ENCODE measurements at regions not wholly inside any gene's neighbourhood (a gene's known extent, or its start where the extent isn't known, plus 50 kb on each side); places are given as distances from the start of the nearest gene placed in this dataset.

GRCh38 chrX:4831574-4831973 is 1118.1 kb upstream of the PRKX start:
- no peaks in the 10 kb centered on the region for H3K27me3 ChIP-seq (ENCODE audit: control insufficient read depth in 2 of 2, insufficient read depth in 2 of 2, low read length in 2 of 2)
- ChIA-PET CTCF (no interaction called here), POLR2A (no interaction called here)
- intact Hi-C loops (cut with micrococcal nuclease) = no loop called here
- DNase-seq (ENCODE audit: low read depth, low spot score) = no peak
- H3K4me3 ChIP-seq (replicated peaks in 1 of 3; ENCODE audit: insufficient read depth in 1 of 3, low read depth in 1 of 3, low read length in 3 of 3) = no peak overlapping the region
- no peaks in the 10 kb centered on the region for H3K9me1 ChIP-seq (replicated peaks; ENCODE audit: control insufficient read depth, extremely low read depth, insufficient read depth, low read length)
- no peak overlapping the region for H3K4me2 ChIP-seq (ENCODE audit: insufficient read depth, low read length)
- H3K79me2 ChIP-seq (ENCODE audit: control insufficient read depth, insufficient read depth, low read length) = no peaks in the 10 kb centered on the region
- dilution Hi-C loops (cut with MboI; ENCODE audit: extremely low pct_ligation_motif_present, low sequenced_read_pairs) = no loop called here
- H3K36me3 ChIP-seq (ENCODE audit: control insufficient read depth in 2 of 2, extremely low read depth in 1 of 2, insufficient read depth in 2 of 2, low read length in 2 of 2) = no peaks in the 10 kb centered on the region
- BruUV-seq (replicated peaks) = no TSS peak
- H3K27ac ChIP-seq (ENCODE audit: insufficient read depth, low read depth, low read length) = no peak overlapping the region
- no peak overlapping the region for H3K9ac ChIP-seq (replicated peaks; ENCODE audit: extremely low read depth, insufficient read depth, low read length)
- no peaks in the 10 kb centered on the region for H3K9me3 ChIP-seq (replicated peaks; ENCODE audit: control insufficient read depth, insufficient read depth, low read length)
- H3K4me1 ChIP-seq (ENCODE audit: control insufficient read depth, extremely low read depth, insufficient read depth, low read length) = no peaks in the 10 kb centered on the region
- no peaks in the 10 kb centered on the region for H4K20me1 ChIP-seq (replicated peaks; ENCODE audit: control insufficient read depth, extremely low read depth, insufficient read depth, low read length)
- no peak overlapping the region for H2AFZ ChIP-seq (ENCODE audit: low read depth, low read length)
- TF ChIP-seq MYC (IDR thresholded peaks at IDR 0.05; ENCODE audit: low read depth, low read length) (no peak), JUN (IDR thresholded peaks at IDR 0.05; ENCODE audit: borderline replicate concordance, insufficient read depth, insufficient read length, low read depth) (no peak), GATA2 (IDR thresholded peaks at IDR 0.05; ENCODE audit: insufficient read depth, insufficient read length, low read depth, low read length) (no peak)
- TF ChIP-seq, protein P1, sequence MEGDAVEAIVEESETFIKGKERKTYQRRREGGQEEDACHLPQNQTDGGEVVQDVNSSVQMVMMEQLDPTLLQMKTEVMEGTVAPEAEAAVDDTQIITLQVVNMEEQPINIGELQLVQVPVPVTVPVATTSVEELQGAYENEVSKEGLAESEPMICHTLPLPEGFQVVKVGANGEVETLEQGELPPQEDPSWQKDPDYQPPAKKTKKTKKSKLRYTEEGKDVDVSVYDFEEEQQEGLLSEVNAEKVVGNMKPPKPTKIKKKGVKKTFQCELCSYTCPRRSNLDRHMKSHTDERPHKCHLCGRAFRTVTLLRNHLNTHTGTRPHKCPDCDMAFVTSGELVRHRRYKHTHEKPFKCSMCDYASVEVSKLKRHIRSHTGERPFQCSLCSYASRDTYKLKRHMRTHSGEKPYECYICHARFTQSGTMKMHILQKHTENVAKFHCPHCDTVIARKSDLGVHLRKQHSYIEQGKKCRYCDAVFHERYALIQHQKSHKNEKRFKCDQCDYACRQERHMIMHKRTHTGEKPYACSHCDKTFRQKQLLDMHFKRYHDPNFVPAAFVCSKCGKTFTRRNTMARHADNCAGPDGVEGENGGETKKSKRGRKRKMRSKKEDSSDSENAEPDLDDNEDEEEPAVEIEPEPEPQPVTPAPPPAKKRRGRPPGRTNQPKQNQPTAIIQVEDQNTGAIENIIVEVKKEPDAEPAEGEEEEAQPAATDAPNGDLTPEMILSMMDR (IDR thresholded peaks at IDR 0.05; ENCODE audit: extremely low read depth in 1 of 2, insufficient read depth in 1 of 2, low read depth in 1 of 2, low read length in 2 of 2) = no peak
- TF ChIP-seq, protein P2, sequence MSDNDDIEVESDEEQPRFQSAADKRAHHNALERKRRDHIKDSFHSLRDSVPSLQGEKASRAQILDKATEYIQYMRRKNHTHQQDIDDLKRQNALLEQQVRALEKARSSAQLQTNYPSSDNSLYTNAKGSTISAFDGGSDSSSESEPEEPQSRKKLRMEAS (IDR thresholded peaks at IDR 0.05; ENCODE audit: insufficient read depth, insufficient read length) = no peak
- no peak for FAIRE-seq

GRCh38 chrX:4830880-4831557 is 1117.6 kb upstream of the PRKX start:
- no peak for TF ChIP-seq MYC (IDR thresholded peaks at IDR 0.05; ENCODE audit: low read depth, low read length)
- TF ChIP-seq, protein P1 (IDR thresholded peaks at IDR 0.05; ENCODE audit: extremely low read depth in 1 of 2, insufficient read depth in 1 of 2, low read depth in 1 of 2, low read length in 2 of 2) = no peak
- no peak for TF ChIP-seq FOS (IDR thresholded peaks at IDR 0.05; ENCODE audit: borderline replicate concordance, insufficient read depth, low read length)
- no peak for TF ChIP-seq EZH2 (IDR thresholded peaks at IDR 0.05; ENCODE audit: borderline replicate concordance, low read depth, low read length, severe bottlenecking)
- TF ChIP-seq POLR2A (IDR thresholded peaks at IDR 0.05; ENCODE audit: low read depth, low read length) = no peak
- TF ChIP-seq, protein P2 (IDR thresholded peaks at IDR 0.05; ENCODE audit: insufficient read depth, insufficient read length) = no peak
- no peak for TF ChIP-seq GATA2 (IDR thresholded peaks at IDR 0.05; ENCODE audit: insufficient read depth, insufficient read length, low read depth, low read length)
- no peak for TF ChIP-seq JUN (IDR thresholded peaks at IDR 0.05; ENCODE audit: borderline replicate concordance, insufficient read depth, insufficient read length, low read depth)
- Histone ChIP-seq H3K27ac (ENCODE audit: insufficient read depth, low read depth, low read length) (no peak overlapping the region), H2AFZ (ENCODE audit: low read depth, low read length) (no peak overlapping the region), H4K20me1 (replicated peaks; ENCODE audit: control insufficient read depth, extremely low read depth, insufficient read depth, low read length) (no peaks in the 10 kb centered on the region), H3K9ac (replicated peaks; ENCODE audit: extremely low read depth, insufficient read depth, low read length) (no peak overlapping the region), H3K9me3 (replicated peaks; ENCODE audit: control insufficient read depth, insufficient read depth, low read length) (no peaks in the 10 kb centered on the region), H3K36me3 (ENCODE audit: control insufficient read depth in 2 of 2, extremely low read depth in 1 of 2, insufficient read depth in 2 of 2, low read length in 2 of 2) (no peaks in the 10 kb centered on the region), H3K27me3 (ENCODE audit: control insufficient read depth in 2 of 2, insufficient read depth in 2 of 2, low read length in 2 of 2) (no peaks in the 10 kb centered on the region), H3K79me2 (ENCODE audit: control insufficient read depth, insufficient read depth, low read length) (no peaks in the 10 kb centered on the region), H3K4me3 (replicated peaks in 1 of 3; ENCODE audit: insufficient read depth in 1 of 3, low read depth in 1 of 3, low read length in 3 of 3) (no peak overlapping the region), H3K4me1 (ENCODE audit: control insufficient read depth, extremely low read depth, insufficient read depth, low read length) (no peaks in the 10 kb centered on the region), H3K9me1 (replicated peaks; ENCODE audit: control insufficient read depth, extremely low read depth, insufficient read depth, low read length) (no peaks in the 10 kb centered on the region), H3K4me2 (ENCODE audit: insufficient read depth, low read length) (no peak overlapping the region)
- FAIRE-seq (no peak), DNase-seq (ENCODE audit: low read depth, low spot score) (no peak)
- dilution Hi-C loops (cut with MboI; ENCODE audit: extremely low pct_ligation_motif_present, low sequenced_read_pairs) (no loop called here), intact Hi-C loops (cut with micrococcal nuclease) (no loop called here)
- no TSS peak for BruUV-seq (replicated peaks)
- POLR2A ChIA-PET = no interaction called here
- CTCF ChIA-PET = no interaction called here
